ENCODE measurements at regions not wholly inside any gene's neighbourhood (a gene's known extent, or its start where the extent isn't known, plus 50 kb on each side); places are given as distances from the start of the nearest gene placed in this dataset.

GRCh38 chr14:104423701-104424405 lies 155.7 kb upstream of the C14orf180 start:
- H3K4me3 ChIP-seq (ENCODE audit: low read depth, low read length) = no peak overlapping the region
- CTCF ChIA-PET = no interaction called here
- intact Hi-C loops (cut with micrococcal nuclease; ENCODE audit: unreplicated experiment) = no loop called here
- no peak for DNase-seq
- no peaks in the 10 kb centered on the region; the same call in none of the 2 replicates for H3K27me3 ChIP-seq (replicated peaks; ENCODE audit: control insufficient read depth, insufficient read depth, low read length)
- H3K9me3 ChIP-seq = no peaks in the 10 kb centered on the region
- no peaks in the 10 kb centered on the region for H3K36me3 Mint-ChIP-seq (ENCODE audit: insufficient read depth, unreplicated experiment)
- no peak for TF ChIP-seq CTCF (IDR thresholded peaks at IDR 0.05; ENCODE audit: insufficient read depth in 1 of 2, low read depth in 1 of 2, low read length in 1 of 2, severe bottlenecking in 1 of 2, unreplicated experiment in 1 of 2)
- no peaks in the 10 kb centered on the region for H3K4me1 Mint-ChIP-seq (ENCODE audit: low read depth, unreplicated experiment)
- POLR2A ChIA-PET = no interaction called here
- peaks cover 19% of the 10 kb centered on the region for H3K27me3 Mint-ChIP-seq (ENCODE audit: insufficient read depth, unreplicated experiment)
- no peak overlapping the region for H3K4me3 Mint-ChIP-seq (ENCODE audit: unreplicated experiment)
- H3K27ac Mint-ChIP-seq (ENCODE audit: unreplicated experiment) = no peak overlapping the region
- BruUV-seq (replicated peaks) = no TSS peak
- no peaks in the 10 kb centered on the region for H3K36me3 ChIP-seq (ENCODE audit: control insufficient read depth, insufficient read depth, low read length)
- no peaks in the 10 kb centered on the region for H3K9me3 Mint-ChIP-seq (ENCODE audit: unreplicated experiment)
- no peaks in the 10 kb centered on the region for H3K4me1 ChIP-seq

GRCh38 chr14:104424406-104425072 lies 155.0 kb upstream of the C14orf180 start:
- POLR2A ChIA-PET = no interaction called here
- Mint-ChIP-seq H3K9me3 (ENCODE audit: unreplicated experiment) (no peaks in the 10 kb centered on the region), H3K4me3 (ENCODE audit: unreplicated experiment) (no peak overlapping the region), H3K4me1 (ENCODE audit: low read depth, unreplicated experiment) (no peaks in the 10 kb centered on the region), H3K27ac (ENCODE audit: unreplicated experiment) (no peak overlapping the region), H3K36me3 (ENCODE audit: insufficient read depth, unreplicated experiment) (no peaks in the 10 kb centered on the region), H3K27me3 (ENCODE audit: insufficient read depth, unreplicated experiment) (peaks cover 20% of the 10 kb centered on the region)
- BruUV-seq (replicated peaks) = no TSS peak
- CTCF ChIA-PET = no interaction called here
- DNase-seq = no peak
- no peaks in the 10 kb centered on the region; the same call in none of the 2 replicates for H3K27me3 ChIP-seq (replicated peaks; ENCODE audit: control insufficient read depth, insufficient read depth, low read length)
- intact Hi-C loops (cut with micrococcal nuclease; ENCODE audit: unreplicated experiment) = no loop called here
- no peaks in the 10 kb centered on the region for H3K9me3 ChIP-seq
- no peaks in the 10 kb centered on the region for H3K36me3 ChIP-seq (ENCODE audit: control insufficient read depth, insufficient read depth, low read length)
- no peaks in the 10 kb centered on the region for H3K4me1 ChIP-seq
- no peak overlapping the region for H3K4me3 ChIP-seq (ENCODE audit: low read depth, low read length)
- TF ChIP-seq CTCF (IDR thresholded peaks at IDR 0.05; ENCODE audit: insufficient read depth in 1 of 2, low read depth in 1 of 2, low read length in 1 of 2, severe bottlenecking in 1 of 2, unreplicated experiment in 1 of 2) = no peak

GRCh38 chr14:104425171-104425681 lies 154.3 kb upstream of the C14orf180 start:
- intact Hi-C loops (cut with micrococcal nuclease; ENCODE audit: unreplicated experiment) = no loop called here
- no TSS peak for BruUV-seq (replicated peaks)
- Histone ChIP-seq H3K4me3 (ENCODE audit: low read depth, low read length) (no peak overlapping the region), H3K27me3 (replicated peaks; ENCODE audit: control insufficient read depth, insufficient read depth, low read length) (no peaks in the 10 kb centered on the region; the same call in none of the 2 replicates), H3K4me1 (no peaks in the 10 kb centered on the region), H3K36me3 (ENCODE audit: control insufficient read depth, insufficient read depth, low read length) (no peaks in the 10 kb centered on the region), H3K9me3 (no peaks in the 10 kb centered on the region)
- no peak for DNase-seq
- no peaks in the 10 kb centered on the region for H3K9me3 Mint-ChIP-seq (ENCODE audit: unreplicated experiment)
- ChIA-PET CTCF (no interaction called here), POLR2A (no interaction called here)
- H3K36me3 Mint-ChIP-seq (ENCODE audit: insufficient read depth, unreplicated experiment) = no peaks in the 10 kb centered on the region
- H3K27me3 Mint-ChIP-seq (ENCODE audit: insufficient read depth, unreplicated experiment) = peaks cover 21% of the 10 kb centered on the region
- no peaks in the 10 kb centered on the region for H3K4me1 Mint-ChIP-seq (ENCODE audit: low read depth, unreplicated experiment)
- no peak overlapping the region for H3K4me3 Mint-ChIP-seq (ENCODE audit: unreplicated experiment)
- H3K27ac Mint-ChIP-seq (ENCODE audit: unreplicated experiment) = no peak overlapping the region
- no peak for TF ChIP-seq CTCF (IDR thresholded peaks at IDR 0.05; ENCODE audit: insufficient read depth in 1 of 2, low read depth in 1 of 2, low read length in 1 of 2, severe bottlenecking in 1 of 2, unreplicated experiment in 1 of 2)
